A673 (cell line): ENCODE measurements at regions not wholly inside any gene's neighbourhood (a gene's known extent, or its start where the extent isn't known, plus 50 kb on each side); places are given as distances from the start of the nearest gene placed in this dataset.

ENCODE experiments used
- BruUV-seq: library from RNA; stranded (reverse); fragments of 400-500 nt; replicated peaks from 2 replicates; lab custom pipeline; 2021; lab: Mats Ljungman, UMichigan
- CTCF ChIA-PET: fragments of 300-600 bp; sonication (Branson Sonifier 250); formaldehyde crosslinking; loops from one replicate; lab custom pipeline; 2022; ENCODE audit warnings: antibody characterized with exemption; lab: Charles Lee
- POLR2A ChIA-PET: fragments of 300-600 bp; sonication (Branson Sonifier 250); formaldehyde crosslinking; loops from one replicate; lab custom pipeline; 2022; ENCODE audit warnings: antibody characterized with exemption; ENCODE audit not compliant: low non-redundant PET; lab: Charles Lee
- DNase-seq: peaks from one replicate; pipeline ENCODE4 v3.0.0-alpha.2; 2015; ENCODE audit warnings: low spot score
- H3K27ac ChIP-seq: fragments of 200-600 bp; sonication (generic); 2 replicates; pipeline ENCODE4 v1.5.1; 2016; ENCODE audit warnings: mixed run types, low read depth, mild to moderate bottlenecking, mixed read lengths, antibody characterized with exemption, low read length; ENCODE audit not compliant: poor library complexity, severe bottlenecking
- H3K27me3 ChIP-seq: fragments of 200-600 bp; sonication (generic); replicated peaks from 2 replicates; pipeline ENCODE4 v1.6.1; 2017; ENCODE audit warnings: mixed run types, low read depth, mild to moderate bottlenecking, mixed read lengths, antibody characterized with exemption, low read length; ENCODE audit not compliant: insufficient read depth, poor library complexity
- H3K36me3 ChIP-seq: fragments of 200-600 bp; sonication (generic); 2 replicates; pipeline ENCODE4 v1.6.1; 2016; ENCODE audit warnings: mixed run types, mild to moderate bottlenecking, mixed read lengths, antibody characterized with exemption, low read length; ENCODE audit not compliant: insufficient read depth, poor library complexity, severe bottlenecking
- H3K4me1 ChIP-seq: fragments of 200-600 bp; sonication (generic); 2 replicates; pipeline ENCODE4 v1.6.1; 2017; ENCODE audit warnings: mixed run types, mild to moderate bottlenecking, mixed read lengths, antibody characterized with exemption, low read length; ENCODE audit not compliant: insufficient read depth, poor library complexity, severe bottlenecking
- H3K4me3 ChIP-seq: fragments of 200-600 bp; sonication (generic); 2 replicates; pipeline ENCODE4 v1.5.1; 2016; ENCODE audit warnings: low read depth, mixed run types, mild to moderate bottlenecking, mixed read lengths, low read length; ENCODE audit not compliant: poor library complexity, severe bottlenecking
- H3K9me3 ChIP-seq: fragments of 200-600 bp; sonication (generic); 2 replicates; pipeline ENCODE4 v1.6.1; 2016; ENCODE audit warnings: mixed run types, low read depth, mild to moderate bottlenecking, mixed read lengths, antibody characterized with exemption, low read length; ENCODE audit not compliant: poor library complexity, severe bottlenecking
- CTCF ChIP-seq: fragments of 300-800, 200-600 bp; sonication (generic); conservative IDR thresholded peaks from 2 replicates; pipeline ENCODE4 v1.5.1; 2017; ENCODE audit warnings: low read depth, mild to moderate bottlenecking, antibody characterized with exemption, low read length, moderate library complexity, mixed read lengths
- EZH2 ChIP-seq: fragments of 200-600 bp; sonication (generic); IDR thresholded peaks from 2 replicates; pipeline ENCODE4 v1.6.1; 2017; ENCODE audit warnings: borderline replicate concordance, low read depth, mild to moderate bottlenecking, mixed read lengths, antibody characterized with exemption, low read length; ENCODE audit not compliant: poor library complexity, severe bottlenecking
- intact Hi-C: fragments of 100-400 bp; cut with micrococcal nuclease; formaldehyde crosslinking; loops from one replicate; pipeline ENCODE4 v1.10.0; 2022; ENCODE audit not compliant: unreplicated experiment

GRCh38 chr14:61226015-61226654 lies 55.0 kb downstream of the TMEM30B start:
- no peak for DNase-seq
- no TSS peak for BruUV-seq

GRCh38 chr14:61225344-61225743 lies 55.8 kb downstream of the TMEM30B start:
- no peak for TF ChIP-seq EZH2
- TF ChIP-seq CTCF: no peak
- H3K4me3 ChIP-seq: no peak overlapping the region
- H3K9me3 ChIP-seq: no peaks in the 10 kb centered on the region
- no peak overlapping the region for H3K27ac ChIP-seq
- DNase-seq: no peak
- CTCF ChIA-PET: no interaction called here
- H3K27me3 ChIP-seq: no peaks in the 10 kb centered on the region
- POLR2A ChIA-PET: no interaction called here
- H3K36me3 ChIP-seq: no peaks in the 10 kb centered on the region
- intact Hi-C loops: no loop called here
- peaks cover 36% of the 10 kb centered on the region for H3K4me1 ChIP-seq
- no TSS peak for BruUV-seq

More at GRCh38 chr14:61226015-61226654, 55.0 kb downstream of the TMEM30B start:
- Histone ChIP-seq H3K36me3 (no peaks in the 10 kb centered on the region), H3K9me3 (no peaks in the 10 kb centered on the region), H3K4me1 (peaks cover 29% of the 10 kb centered on the region), H3K27me3 (no peaks in the 10 kb centered on the region), H3K4me3 (no peak overlapping the region), H3K27ac (no peak overlapping the region)
- intact Hi-C loops: no loop called here
- ChIA-PET CTCF (no interaction called here), POLR2A (no interaction called here)
- no peak for TF ChIP-seq CTCF
- TF ChIP-seq EZH2: no peak

- H3K27me3 ChIP-seq: no peaks in the 10 kb centered on the region
- peaks cover 36% of the 10 kb centered on the region for H3K4me1 ChIP-seq
- TF ChIP-seq CTCF: no peak
- no peaks in the 10 kb centered on the region for H3K9me3 ChIP-seq
- no peak overlapping the region for H3K4me3 ChIP-seq
- DNase-seq: no peak
- no TSS peak for BruUV-seq
- ChIA-PET POLR2A (no interaction called here), CTCF (no interaction called here)
- H3K36me3 ChIP-seq: no peaks in the 10 kb centered on the region
- intact Hi-C loops: no loop called here
- H3K27ac ChIP-seq: no peak overlapping the region
These were observed 57.6 kb downstream of the TMEM30B start for GRCh38 chr14:61223552-61223951.
